HG03064 (cell line): ENCODE measurements at regions not wholly inside any gene's neighbourhood (a gene's known extent, or its start where the extent isn't known, plus 50 kb on each side); places are given as distances from the start of the nearest gene placed in this dataset.

ENCODE experiments used
- ATAC-seq: cut with Tn5 transposase; IDR thresholded peaks from one replicate; pipeline ENCODE4 v1.9.1; 2021; ENCODE audit warnings: low read depth; ENCODE audit not compliant: unreplicated experiment

DNA sequence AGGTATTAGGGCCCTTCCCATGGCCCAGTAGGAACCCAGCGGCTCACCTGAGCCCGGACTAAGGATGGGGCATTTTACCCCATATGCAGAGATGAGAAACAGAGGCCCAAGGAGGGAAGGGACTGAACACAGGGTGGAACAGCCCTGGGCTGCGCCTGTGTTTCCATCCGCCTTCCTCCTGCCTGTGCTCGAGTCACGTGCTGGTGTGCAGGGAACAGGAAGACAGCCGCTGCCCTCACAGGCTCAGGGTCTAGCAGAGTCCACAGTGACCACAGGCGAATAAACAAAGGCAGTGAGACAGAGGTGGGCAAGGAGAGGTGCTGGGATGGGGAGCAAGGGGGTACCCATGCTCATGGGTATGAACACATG, 129.4 kb downstream of the C9orf50 start:
- ATAC-seq: no peak

GRCh38 chr9:129490583-129491486, 130.1 kb downstream of the C9orf50 start:
- ATAC-seq: no peak

DNA sequence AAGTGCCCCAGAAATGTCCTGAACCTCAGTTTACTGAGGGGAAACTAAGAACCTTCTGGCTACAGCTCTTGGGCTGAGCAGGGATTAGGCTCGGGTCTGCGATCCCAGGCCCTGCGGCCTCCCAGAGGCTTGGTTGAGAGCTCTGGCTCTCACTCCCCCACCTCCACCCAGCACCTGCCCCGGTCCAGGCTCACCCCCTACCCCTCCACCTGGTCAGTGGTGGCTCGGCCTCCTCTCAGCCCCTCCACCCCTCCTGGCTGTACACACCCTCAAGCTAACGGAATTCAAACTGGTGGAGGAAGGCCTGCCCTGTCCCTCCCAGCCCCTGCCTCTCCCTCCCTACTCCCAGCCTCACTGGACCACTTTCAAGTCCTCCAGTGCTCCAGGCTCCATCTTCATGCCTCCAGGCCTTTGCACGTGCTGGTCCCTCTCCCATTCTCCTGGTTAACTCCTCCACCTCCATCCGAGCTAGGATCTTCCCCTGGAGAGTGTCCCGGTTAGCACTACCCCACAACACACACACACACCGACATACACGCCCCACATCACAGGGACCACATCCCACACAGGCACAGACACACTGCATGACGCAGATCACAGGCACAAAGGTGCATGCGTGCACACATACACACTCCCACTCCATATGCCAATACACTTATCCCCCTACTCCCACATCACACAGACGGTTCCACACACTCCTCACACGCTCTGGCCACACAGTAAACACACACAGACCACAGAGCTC, 130.9 kb downstream of the C9orf50 start:
- no peak for ATAC-seq

DNA sequence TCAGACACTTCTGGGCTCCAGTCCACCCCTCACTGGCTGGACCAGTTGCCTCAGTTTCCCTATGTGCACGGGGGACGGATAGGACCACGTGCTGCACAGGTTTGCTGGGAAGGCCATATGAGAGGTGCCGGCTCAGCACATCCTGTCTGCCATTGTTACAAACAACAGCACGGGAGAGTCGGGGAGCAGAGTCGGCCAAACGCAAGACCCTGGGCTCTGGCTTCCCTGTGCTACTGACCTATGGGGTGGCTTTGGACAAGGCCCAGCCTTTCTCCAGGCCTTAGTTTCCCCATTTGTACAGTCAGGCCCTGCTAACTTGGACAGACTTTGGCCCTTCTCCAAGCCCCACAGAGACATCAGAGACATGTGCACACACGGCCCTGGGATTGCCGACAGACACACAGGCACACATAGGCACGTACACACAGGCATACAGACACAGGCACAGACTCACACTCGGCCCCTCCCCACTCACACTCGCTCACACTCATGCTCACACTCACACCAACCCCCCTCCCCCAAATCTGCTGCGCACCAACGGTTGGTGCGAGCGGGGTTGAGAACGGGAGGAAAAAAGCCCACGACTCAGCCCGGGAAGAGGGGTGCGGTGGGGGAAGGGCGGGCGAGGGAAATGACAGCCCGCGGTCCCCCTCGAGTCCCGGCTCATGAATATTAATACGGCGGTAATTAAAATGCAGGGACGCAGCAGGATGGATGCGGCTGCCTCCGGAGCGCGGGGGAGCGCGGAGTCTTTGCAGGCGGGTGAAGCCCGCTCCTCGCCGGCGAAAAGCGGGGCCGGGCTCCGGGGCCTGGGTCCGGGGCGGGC, 133.0 kb downstream of the C9orf50 start:
- no peak for ATAC-seq

GRCh38 chr9:129486756-129487657, 133.9 kb downstream of the C9orf50 start:
- no peak for ATAC-seq

- no peak for ATAC-seq
Observed at GRCh38 chr9:129485145-129485774, 135.6 kb downstream of the C9orf50 start.

- ATAC-seq: no peak
Observed at GRCh38 chr9:129484352-129485000, 136.4 kb downstream of the C9orf50 start.

DNA sequence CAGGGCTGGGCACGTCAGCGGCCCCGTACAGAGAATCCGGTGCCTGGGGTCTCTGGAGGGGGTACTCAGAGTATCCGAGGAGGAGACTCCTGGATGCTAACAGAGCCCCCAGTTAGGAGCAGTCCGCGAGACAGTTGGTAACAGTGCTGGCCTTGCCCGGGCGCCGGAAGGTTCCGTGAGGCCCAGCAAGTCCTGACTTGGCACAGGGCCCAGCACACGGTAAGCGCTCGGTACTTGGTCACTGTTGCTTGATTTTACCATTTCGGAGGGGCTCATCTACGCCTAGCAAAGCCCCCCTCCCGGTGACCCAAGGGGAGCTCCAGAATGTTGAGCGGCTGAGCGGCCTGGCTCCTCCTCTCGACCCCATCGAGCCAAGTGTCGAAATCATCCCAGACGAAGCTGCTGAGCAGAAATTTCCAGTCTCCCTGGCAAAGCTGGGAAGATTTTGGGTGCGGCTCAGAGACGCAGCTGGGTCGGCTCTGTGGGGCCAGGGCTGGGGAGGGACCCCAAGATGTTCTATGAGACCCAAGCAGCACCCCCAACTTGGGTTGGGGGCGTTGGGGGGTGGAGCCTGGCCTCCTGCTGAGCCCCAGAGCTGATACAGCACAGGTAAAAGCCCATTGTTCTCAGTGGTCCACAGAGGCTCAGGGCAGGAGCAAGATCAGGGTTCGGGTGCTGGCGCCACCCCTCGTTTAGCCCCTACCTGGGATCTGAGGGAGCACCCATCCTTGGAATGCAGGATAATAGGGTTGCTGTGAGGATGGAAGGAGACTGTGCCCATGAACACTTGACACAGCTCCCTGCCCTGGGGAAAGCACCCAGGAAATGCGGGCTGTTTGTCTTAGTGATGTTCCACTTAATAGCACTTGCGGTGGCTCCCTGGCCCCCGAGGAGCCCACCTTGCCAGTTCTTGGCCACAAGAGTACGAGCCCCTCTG, 137.2 kb downstream of the C9orf50 start:
- no peak for ATAC-seq

- ATAC-seq: no peak
Observed at GRCh38 chr9:129482521-129483414, 138.1 kb downstream of the C9orf50 start.

DNA sequence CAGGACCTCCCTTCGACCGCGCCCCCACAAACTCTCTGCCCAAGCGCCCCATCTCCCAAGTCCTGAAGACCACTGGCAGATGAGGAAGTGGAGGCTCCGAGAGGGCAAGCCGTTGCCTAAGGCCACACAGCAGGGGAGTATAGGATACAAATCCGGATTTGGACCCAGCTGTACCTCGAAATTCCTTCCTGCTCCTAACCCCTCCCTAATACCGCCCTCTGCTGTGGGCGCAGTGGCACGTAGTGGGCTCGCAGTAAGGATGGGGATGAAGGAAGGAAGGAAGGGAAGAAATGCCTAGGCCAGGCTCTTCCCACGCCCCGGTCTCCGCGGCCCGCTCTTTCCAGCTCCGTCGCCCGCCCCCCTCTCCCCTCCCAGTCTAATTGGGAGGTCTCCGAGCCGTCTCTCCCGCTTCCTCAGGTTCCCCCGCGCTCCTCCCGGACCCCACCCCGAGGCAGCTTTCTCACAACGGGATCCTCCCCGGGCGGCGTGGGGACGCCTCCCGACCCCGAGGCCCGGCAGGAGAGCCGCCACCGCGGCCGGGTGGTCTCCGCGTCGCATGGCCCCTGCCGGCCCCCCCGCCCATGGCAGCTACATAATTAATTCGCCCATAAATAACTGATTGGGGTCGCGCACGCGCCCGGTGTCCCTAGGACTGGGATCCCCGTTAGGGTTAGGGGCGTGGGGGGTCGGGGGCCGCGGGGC, 138.9 kb downstream of the C9orf50 start:
- ATAC-seq: no peak

GRCh38 chr9:129481424-129481809, 139.5 kb downstream of the C9orf50 start:
- no peak for ATAC-seq

DNA sequence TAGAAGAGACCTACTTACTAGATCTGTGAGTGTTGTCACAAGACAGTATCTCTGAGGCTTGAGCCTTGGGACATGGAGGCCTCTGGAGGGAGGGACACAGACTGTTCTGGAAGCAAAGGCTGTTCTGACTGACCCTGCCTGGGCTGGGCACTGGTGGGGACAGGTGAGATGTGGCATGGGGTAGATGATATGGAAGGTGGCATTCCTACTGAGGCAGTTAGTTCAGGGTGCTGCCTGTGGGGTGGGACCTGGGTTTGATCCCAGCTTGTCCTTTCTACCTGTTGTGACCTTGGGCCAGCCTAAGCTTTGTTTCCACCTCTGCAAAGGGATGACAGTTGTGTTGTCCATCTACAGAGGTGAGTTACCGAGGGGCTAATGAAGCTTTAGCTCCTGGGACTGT, 140.2 kb downstream of the C9orf50 start:
- ATAC-seq: no peak

GRCh38 chr9:129480227-129480626, 140.7 kb downstream of the C9orf50 start:
- ATAC-seq: no peak

- ATAC-seq: no peak
Observed at GRCh38 chr9:129479631-129480011, 141.3 kb downstream of the C9orf50 start.

DNA sequence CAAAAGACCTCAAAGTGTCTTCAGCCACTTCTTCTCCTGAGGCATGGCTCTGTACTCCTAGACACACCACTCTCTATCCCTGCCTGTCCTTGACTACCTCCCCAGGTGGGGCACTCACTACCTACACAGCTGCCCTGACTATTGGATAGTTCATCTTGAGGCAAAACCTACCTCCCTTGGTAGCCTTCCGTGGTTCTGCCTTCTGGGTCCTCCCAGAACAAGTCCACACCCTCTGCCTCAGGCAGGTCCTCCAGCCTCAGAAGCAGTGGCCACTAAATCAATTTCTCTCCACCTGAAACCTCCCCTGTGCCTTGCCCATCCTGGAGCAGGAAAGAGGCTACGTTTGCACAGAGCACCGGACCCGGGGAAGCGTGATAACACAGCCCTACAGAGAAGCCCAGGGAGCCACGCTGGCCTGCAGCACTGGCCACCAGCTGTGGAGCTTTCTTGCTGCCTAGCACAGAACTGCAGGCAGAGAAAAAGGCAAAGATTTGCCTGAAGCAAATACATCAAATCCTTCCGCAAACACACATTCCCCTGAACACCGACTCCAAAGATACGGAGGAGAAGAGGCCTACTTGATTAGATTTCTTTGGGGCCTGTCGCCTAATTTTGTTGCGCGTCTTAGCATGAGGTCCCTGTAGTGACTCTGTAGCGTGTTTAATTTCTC, 141.8 kb downstream of the C9orf50 start:
- ATAC-seq: no peak

DNA sequence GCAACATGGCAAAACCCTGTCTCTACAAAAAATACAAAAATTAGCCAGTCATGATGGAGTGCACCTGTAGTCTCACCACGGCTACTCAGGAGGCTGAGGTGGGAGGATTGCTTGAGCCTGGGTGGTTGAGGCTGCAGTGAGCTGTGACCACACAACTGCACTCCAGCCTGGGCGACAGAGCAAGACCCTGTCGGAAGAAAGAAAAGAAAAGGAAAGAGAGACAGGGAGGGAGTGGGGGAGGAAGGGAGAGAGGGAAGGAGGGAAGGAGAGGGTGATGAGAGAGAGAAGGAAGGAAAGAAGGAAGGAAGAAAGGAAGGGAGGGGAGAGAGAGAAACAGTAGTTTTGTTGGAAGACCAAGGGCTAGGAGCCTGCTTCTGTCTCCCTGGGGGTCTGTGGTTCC, 142.4 kb downstream of the C9orf50 start:
- no peak for ATAC-seq
